ENCODE measurements at regions not wholly inside any gene's neighbourhood (a gene's known extent, or its start where the extent isn't known, plus 50 kb on each side); places are given as distances from the start of the nearest gene placed in this dataset.

GRCh38 chr1:234936612-234937389 lies 191.8 kb downstream of the TOMM20 start:
- H3K27me3 ChIP-seq (ENCODE audit: insufficient read depth, low read length) = no peaks in the 10 kb centered on the region
- no peak overlapping the region for H3K4me3 ChIP-seq (ENCODE audit: low read length)
- H3K9me3 ChIP-seq (ENCODE audit: low read depth, low read length) = no peaks in the 10 kb centered on the region
- peaks cover 54% of the 10 kb centered on the region for H3K4me1 ChIP-seq (ENCODE audit: insufficient read depth, low read length)

- no peak overlapping the region for H3K4me3 ChIP-seq (ENCODE audit: low read length)
- no peaks in the 10 kb centered on the region for H3K27me3 ChIP-seq (ENCODE audit: insufficient read depth, low read length)
- H3K4me1 ChIP-seq (ENCODE audit: insufficient read depth, low read length) = peaks cover 57% of the 10 kb centered on the region
- H3K9me3 ChIP-seq (ENCODE audit: low read depth, low read length) = no peaks in the 10 kb centered on the region
These were observed 194.0 kb downstream of the TOMM20 start for GRCh38 chr1:234934611-234935033.

GRCh38 chr1:234933475-234933874 lies 195.2 kb downstream of the TOMM20 start:
- Histone ChIP-seq H3K27me3 (ENCODE audit: insufficient read depth, low read length) (no peaks in the 10 kb centered on the region), H3K9me3 (ENCODE audit: low read depth, low read length) (no peaks in the 10 kb centered on the region), H3K4me3 (ENCODE audit: low read length) (no peak overlapping the region), H3K4me1 (ENCODE audit: insufficient read depth, low read length) (peaks cover 61% of the 10 kb centered on the region)

GRCh38 chr1:234932511-234933430 lies 195.9 kb downstream of the TOMM20 start:
- Histone ChIP-seq H3K9me3 (ENCODE audit: low read depth, low read length) (no peaks in the 10 kb centered on the region), H3K27me3 (ENCODE audit: insufficient read depth, low read length) (no peaks in the 10 kb centered on the region), H3K4me1 (ENCODE audit: insufficient read depth, low read length) (peaks cover 60% of the 10 kb centered on the region), H3K4me3 (ENCODE audit: low read length) (no peak overlapping the region)

- Histone ChIP-seq H3K4me3 (ENCODE audit: low read length) (no peak overlapping the region), H3K27me3 (ENCODE audit: insufficient read depth, low read length) (no peaks in the 10 kb centered on the region), H3K4me1 (ENCODE audit: insufficient read depth, low read length) (peaks cover 60% of the 10 kb centered on the region), H3K9me3 (ENCODE audit: low read depth, low read length) (no peaks in the 10 kb centered on the region)
These were observed 196.5 kb downstream of the TOMM20 start for GRCh38 chr1:234932106-234932505.

- Histone ChIP-seq H3K4me1 (ENCODE audit: insufficient read depth, low read length) (peaks cover 64% of the 10 kb centered on the region), H3K4me3 (ENCODE audit: low read length) (no peak overlapping the region), H3K9me3 (ENCODE audit: low read depth, low read length) (no peaks in the 10 kb centered on the region), H3K27me3 (ENCODE audit: insufficient read depth, low read length) (no peaks in the 10 kb centered on the region)
These were observed 197.1 kb downstream of the TOMM20 start for GRCh38 chr1:234931404-234931973.

GRCh38 chr1:234929369-234929768 lies 199.3 kb downstream of the TOMM20 start:
- peaks cover 77% of the 10 kb centered on the region for H3K4me1 ChIP-seq (ENCODE audit: insufficient read depth, low read length)
- no peak overlapping the region for H3K4me3 ChIP-seq (ENCODE audit: low read length)
- H3K27me3 ChIP-seq (ENCODE audit: insufficient read depth, low read length) = no peaks in the 10 kb centered on the region
- H3K9me3 ChIP-seq (ENCODE audit: low read depth, low read length) = no peaks in the 10 kb centered on the region

GRCh38 chr1:234928642-234929041 lies 200.0 kb downstream of the TOMM20 start:
- H3K9me3 ChIP-seq (ENCODE audit: low read depth, low read length) = no peaks in the 10 kb centered on the region
- H3K27me3 ChIP-seq (ENCODE audit: insufficient read depth, low read length) = no peaks in the 10 kb centered on the region
- no peak overlapping the region for H3K4me3 ChIP-seq (ENCODE audit: low read length)
- peaks cover 72% of the 10 kb centered on the region for H3K4me1 ChIP-seq (ENCODE audit: insufficient read depth, low read length)

GRCh38 chr1:234927971-234928640 lies 200.5 kb downstream of the TOMM20 start:
- Histone ChIP-seq H3K4me3 (ENCODE audit: low read length) (no peak overlapping the region), H3K4me1 (ENCODE audit: insufficient read depth, low read length) (peaks cover 67% of the 10 kb centered on the region), H3K9me3 (ENCODE audit: low read depth, low read length) (no peaks in the 10 kb centered on the region), H3K27me3 (ENCODE audit: insufficient read depth, low read length) (no peaks in the 10 kb centered on the region)

- no peaks in the 10 kb centered on the region for H3K9me3 ChIP-seq (ENCODE audit: low read depth, low read length)
- no peaks in the 10 kb centered on the region for H3K27me3 ChIP-seq (ENCODE audit: insufficient read depth, low read length)
- no peak overlapping the region for H3K4me3 ChIP-seq (ENCODE audit: low read length)
- H3K4me1 ChIP-seq (ENCODE audit: insufficient read depth, low read length) = peaks cover 60% of the 10 kb centered on the region
These were observed 201.2 kb downstream of the TOMM20 start for GRCh38 chr1:234927312-234927970.

- Histone ChIP-seq H3K27me3 (ENCODE audit: insufficient read depth, low read length) (no peaks in the 10 kb centered on the region), H3K4me1 (ENCODE audit: insufficient read depth, low read length) (peaks cover 53% of the 10 kb centered on the region), H3K4me3 (ENCODE audit: low read length) (no peak overlapping the region), H3K9me3 (ENCODE audit: low read depth, low read length) (no peaks in the 10 kb centered on the region)
These were observed 201.9 kb downstream of the TOMM20 start for GRCh38 chr1:234926559-234927311.

- H3K27me3 ChIP-seq (ENCODE audit: insufficient read depth, low read length) = no peaks in the 10 kb centered on the region
- H3K4me1 ChIP-seq (ENCODE audit: insufficient read depth, low read length) = peaks cover 53% of the 10 kb centered on the region
- no peaks in the 10 kb centered on the region for H3K9me3 ChIP-seq (ENCODE audit: low read depth, low read length)
- no peak overlapping the region for H3K4me3 ChIP-seq (ENCODE audit: low read length)
These were observed 202.4 kb downstream of the TOMM20 start for GRCh38 chr1:234926264-234926558.

GRCh38 chr1:234925440-234926263 lies 203.0 kb downstream of the TOMM20 start:
- H3K27me3 ChIP-seq (ENCODE audit: insufficient read depth, low read length) = no peaks in the 10 kb centered on the region
- peaks cover 53% of the 10 kb centered on the region for H3K4me1 ChIP-seq (ENCODE audit: insufficient read depth, low read length)
- H3K4me3 ChIP-seq (ENCODE audit: low read length) = no peak overlapping the region
- H3K9me3 ChIP-seq (ENCODE audit: low read depth, low read length) = no peaks in the 10 kb centered on the region
